MV-4-11 (cell line): ENCODE measurements at regions not wholly inside any gene's neighbourhood (a gene's known extent, or its start where the extent isn't known, plus 50 kb on each side); places are given as distances from the start of the nearest gene placed in this dataset.
"Not testable (repeated sequence)": the region's sequence is repeated elsewhere in the genome, so short reads cannot be mapped to it uniquely, and the experiment has no call there.

Experiments used
- DNase-seq: peaks from one replicate; lab custom pipeline; 2025; lab: John Stamatoyannopoulos, UW

- no peak for DNase-seq
These were observed 112.9 kb upstream of the WARS2 start for GRCh38 chr1:119253366-119253765.

DNA sequence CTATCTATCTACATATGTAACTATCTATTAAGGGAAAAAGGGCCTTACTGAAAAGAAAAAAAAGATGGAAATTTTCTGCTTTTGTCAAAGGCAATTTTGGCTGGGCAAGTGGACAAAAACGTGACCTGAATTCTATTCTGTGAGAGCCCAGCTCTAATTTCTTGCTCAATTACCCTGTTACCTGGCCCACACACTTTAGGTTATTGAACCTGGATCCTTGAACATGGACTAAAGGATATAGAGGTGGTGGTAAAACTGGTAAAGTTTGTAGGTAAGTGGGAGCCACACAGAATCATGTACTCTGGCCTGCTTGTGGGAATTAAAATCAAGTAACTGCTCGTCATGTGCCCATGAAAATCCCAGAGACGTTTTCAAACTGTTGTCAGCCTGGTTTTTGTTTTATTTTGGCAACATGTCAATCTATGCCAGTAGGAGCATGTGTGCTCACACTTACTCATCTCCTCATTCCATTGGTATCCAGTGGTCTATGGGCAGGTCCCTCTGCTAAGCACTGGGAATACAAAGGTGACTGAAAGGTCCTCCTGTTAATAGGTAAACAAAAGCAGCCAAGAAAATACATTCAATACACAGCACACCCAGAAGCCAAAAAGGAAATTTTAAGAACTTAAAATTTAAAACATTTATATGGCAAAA is 113.7 kb upstream of the WARS2 start:
- DNase-seq = no peak

DNA sequence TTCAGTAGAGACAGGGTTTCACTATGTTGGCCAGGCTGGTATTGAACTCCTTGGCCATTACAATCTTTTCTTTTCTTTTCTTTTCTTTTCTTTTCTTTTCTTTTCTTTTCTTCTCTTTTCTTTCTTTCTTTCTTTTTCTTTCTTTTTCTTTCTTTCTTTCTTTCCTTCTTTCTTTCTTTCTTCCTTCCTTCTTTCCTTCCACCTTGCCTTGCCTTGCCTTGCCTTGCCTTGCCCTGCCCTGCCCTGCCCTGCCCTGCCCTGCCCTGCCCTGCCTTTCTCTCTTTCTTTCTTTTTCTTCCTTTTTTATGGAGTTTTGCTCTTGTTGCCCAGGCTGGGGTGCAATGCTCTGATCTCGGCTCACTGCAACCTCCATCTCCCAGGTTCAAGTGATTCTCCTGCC is 112.5 kb upstream of the HAO2 start:
- DNase-seq = not testable (repeated sequence)

DNA sequence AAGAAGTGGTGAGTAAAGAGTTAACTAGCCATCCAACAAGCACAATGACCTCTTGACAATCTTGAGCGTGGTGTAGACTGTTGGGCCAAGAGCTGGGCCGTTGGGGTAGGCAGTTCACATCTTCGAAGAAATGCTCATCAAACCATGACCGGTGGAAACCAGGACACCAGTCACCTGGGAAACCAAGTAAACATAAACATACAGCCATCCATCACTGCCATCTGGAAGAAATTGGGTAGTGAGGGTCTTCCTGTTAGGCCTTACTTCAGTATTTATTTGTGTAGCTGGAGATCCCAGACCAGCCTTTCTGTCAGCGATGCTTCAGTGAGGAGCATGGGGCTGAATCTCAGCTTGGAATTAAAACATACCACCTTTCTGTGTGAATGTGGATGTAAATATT is 108.1 kb upstream of the HAO2 start:
- DNase-seq = no peak

DNA sequence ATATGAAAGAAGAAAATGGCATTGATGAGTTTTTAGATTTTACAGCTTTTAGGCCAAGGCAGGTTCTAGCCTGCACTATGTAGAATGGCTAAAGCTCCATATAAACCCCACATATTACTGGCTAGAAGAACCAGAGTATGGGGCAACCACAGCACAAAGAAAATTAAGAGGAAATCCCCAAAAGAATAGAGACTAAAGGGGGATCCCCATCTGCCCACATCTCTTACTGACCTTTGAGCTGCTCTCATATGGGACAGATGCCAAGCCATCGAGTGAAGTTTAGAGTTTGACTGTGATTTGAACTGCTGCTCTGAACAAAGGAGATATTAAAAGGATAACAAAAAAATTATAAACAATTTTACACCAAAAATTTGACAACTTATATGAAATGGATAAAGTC is 102.2 kb upstream of the HAO2 start:
- no peak for DNase-seq

DNA sequence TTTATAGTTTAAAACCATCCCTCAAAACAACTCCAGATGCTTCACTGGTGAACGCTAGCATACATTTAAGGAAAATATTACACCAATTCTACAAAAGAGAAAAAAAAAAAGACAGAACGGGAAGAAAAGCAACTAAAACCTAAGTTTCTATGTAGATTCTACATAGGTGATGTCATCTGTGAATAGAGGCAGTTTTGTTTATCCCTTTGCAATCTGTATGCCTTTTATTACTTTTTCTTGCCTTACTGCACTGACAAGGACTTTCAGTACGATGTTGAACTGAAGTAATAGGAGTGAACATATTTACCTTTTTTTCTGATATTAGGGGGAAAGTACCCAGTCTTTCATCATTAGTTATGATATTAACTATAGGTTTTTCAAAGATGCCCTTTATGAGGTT is 101.7 kb upstream of the HAO2 start:
- DNase-seq = no peak

- not testable (repeated sequence) for DNase-seq
These were observed 101.3 kb upstream of the HAO2 start for GRCh38 chr1:119267288-119267687.

- no peak for DNase-seq
These were observed 99.7 kb upstream of the HAO2 start for GRCh38 chr1:119268879-119269278.

DNA sequence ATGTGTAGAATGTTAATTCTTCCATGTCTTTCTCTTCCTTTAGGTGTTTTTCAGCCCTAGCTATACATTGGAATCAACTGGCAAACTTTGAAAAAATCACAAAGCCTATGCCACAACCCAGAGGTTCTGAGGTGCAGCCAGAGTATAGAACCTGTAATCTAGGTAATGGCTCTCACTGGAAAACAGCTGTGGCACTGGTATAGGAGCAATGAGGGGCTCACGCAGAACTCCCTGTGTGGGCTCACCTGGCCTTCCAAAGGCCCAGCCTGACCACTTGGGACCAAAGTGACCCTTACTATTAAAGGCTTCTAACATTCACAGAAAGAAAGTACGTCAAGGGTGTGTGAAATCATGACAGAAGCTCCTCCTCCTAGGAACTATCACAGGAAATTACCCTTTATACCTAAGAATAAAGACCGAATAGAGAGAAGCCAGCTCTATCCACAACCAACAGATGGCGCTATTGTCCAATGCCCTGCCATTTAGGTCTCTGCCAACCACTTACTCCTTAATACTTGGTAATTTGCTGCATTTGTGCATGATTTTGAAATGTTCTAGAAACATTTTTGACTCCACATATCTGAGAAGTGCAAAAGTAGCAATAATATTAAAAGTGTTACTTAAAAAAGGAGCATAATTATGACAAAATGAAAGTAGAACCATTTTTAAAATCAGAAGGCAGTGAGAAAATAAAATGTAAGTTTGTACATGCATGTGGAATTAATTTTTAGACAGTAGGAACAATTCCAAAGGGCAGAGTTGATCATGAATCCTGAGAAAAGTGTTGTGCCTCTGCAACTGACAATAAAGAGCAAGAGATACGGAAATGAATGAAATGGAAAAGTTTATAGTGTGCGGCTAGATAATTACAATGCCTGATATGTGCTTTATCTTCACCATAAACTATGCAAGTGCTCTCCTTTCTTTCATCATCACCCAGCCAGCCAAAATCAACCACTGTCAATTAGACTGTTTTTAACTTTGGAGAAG is 93.1 kb upstream of the HAO2 start:
- DNase-seq = peak; percentile 39

DNA sequence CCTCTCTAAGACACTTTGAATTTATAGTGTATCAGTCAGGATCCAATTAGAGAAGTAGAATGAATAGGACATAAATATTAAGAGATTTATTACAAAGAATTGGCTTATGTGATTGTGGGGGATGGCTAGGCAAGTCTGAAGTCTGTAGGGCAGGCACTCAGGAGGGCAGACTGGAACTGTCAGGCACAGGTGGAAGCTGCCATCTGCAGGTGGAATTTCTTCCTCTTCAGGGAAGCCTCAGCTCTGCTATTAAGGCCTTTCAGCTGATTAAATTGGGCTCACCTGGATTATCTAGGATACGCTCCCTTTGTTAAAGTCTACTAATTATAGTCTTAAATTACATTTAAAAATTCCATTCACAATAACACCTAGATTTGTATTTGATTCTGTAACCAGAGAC is 92.0 kb upstream of the HAO2 start:
- no peak for DNase-seq

- no peak for DNase-seq
These were observed 88.9 kb upstream of the HAO2 start for GRCh38 chr1:119279456-119280381.

DNA sequence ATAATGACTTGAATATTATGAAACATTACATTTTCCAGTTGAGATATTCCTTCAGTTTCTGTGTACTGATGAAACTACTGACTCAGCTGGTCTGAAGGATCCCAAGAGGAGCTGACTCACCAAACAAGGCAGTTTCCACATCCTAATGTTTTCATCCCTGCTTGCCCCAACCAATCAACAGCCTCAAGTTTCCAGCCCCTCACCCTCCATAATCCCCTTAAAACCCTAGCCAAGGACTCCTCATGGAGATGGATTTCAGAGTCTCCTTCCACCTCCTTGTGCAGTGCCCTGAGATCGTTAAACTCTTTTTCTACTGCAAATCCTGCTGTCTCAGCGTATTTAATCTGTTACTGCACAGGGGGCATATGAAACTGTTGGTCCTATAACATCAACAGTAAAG is 83.1 kb upstream of the HAO2 start:
- peak; percentile 6 for DNase-seq

GRCh38 chr1:119286587-119287181 is 81.9 kb upstream of the HAO2 start:
- DNase-seq = peak; percentile 18

DNA sequence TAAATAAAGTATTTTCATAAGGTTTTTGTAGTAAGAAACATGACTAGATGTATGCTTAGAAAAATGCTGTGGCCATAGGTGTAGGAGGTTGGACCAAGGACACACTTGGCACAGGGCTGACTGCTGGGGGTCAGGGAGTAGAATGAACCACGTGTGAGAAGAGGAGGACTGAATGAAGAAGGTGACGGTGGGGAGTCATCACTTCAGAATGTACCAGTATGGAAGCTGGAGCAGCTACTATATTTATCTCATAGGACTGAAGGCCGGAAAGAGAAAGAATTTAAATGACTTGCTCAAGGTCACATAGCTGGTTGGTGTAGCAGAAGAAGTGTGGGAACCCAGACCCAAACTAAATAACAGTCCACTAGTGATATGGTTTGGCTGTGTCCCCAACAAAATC is 79.8 kb upstream of the HAO2 start:
- DNase-seq = no peak

DNA sequence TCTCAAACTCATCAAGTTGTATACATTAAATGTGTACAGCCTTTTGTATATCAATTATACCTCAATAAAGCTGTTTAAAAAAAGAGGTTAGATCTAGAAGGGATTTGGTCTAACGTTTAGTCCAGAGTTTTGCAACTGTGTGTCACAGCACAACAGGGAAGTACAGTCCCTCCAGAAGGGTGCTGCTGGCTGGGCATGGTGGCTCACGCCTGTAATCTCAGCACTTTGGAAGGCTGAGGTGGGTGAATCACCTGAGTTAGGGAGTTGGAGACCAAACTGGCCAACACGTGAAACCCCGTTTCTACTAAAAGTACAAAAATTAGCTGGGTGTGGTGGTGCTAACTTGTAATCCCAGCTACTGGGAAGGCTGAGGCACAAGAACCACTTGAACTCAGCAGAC is 78.3 kb upstream of the HAO2 start:
- DNase-seq = no peak

DNA sequence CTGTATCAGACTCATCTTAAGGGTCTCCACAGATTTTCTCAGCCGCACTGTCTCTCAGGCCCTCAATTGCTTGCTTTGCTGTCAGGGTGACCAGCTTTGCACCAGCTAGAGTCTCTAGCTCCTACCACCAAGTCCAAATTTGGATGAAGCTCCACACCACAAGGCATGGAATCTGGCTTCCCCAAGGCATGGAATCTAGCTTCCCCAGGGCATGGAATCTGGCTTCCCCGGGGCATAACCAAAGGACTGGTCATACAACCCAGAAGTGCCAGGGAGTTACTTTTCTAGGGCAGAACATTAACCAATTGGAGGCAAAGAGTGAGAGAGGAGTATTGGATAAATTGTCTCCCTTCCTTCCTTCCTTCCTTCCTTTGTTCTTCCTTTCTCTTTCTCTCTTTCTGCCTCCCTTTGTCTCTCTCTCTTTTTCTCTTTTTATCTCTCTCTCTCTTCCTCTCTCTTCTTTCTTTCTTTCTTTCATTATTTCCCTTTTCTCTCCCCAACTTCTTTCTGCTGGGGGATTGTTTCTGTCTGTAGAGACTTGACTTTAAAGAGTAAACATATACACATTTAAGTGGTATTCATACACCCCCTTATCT is 76.9 kb upstream of the HAO2 start:
- DNase-seq = no peak

DNA sequence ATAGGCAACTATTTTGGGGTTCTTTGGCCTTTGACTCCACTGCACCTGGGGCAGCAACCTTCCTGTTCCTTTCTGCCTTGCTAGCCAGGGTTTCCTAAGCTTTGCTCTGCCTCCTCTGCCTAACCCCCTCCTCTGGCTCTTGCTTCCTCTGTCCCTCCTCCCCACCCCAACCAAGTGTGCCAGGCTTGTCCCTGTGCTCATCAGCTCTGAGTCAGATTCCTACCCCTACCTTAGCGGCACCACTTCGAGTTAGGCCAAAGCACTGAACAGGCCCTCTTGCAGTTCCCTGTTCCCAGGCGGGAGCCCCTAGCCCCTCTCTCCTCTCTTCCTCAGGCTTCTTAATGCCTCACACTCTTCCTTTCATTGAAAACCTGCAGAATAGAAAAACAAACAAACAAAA is 74.8 kb upstream of the HAO2 start:
- no peak for DNase-seq

GRCh38 chr1:119294199-119294598 is 74.4 kb upstream of the HAO2 start:
- no peak for DNase-seq

GRCh38 chr1:119294722-119295121 is 73.9 kb upstream of the HAO2 start:
- no peak for DNase-seq

DNA sequence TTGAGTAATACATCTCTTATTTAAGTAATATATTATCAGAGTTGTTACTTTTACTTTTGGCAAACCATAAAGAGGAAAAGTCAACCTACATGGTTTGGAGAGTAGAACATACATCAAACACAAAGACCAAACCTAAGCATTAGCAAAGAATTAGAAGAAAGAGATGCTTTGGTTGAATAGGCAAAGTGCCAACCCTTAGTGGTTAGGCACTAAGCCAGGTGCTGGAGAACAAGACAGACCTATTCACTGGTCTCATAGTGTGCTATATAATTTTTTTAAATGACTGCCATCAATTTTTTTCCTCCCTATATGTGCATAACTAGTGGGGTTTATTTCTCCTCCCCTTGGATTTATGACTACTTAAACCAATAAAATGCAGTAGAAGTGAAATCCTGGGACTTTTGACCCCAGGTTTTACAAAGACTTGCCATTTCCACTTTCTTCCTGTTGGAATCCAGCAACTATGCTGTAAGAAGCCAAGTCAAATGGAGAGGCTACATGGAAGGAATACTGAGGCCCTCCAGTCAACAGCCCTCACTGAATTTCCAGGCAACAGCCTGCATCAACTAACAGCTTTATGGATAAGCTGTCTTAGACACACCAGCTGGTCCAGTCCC is 69.8 kb upstream of the HAO2 start:
- DNase-seq = no peak

GRCh38 chr1:119302011-119302410 is 66.6 kb upstream of the HAO2 start:
- DNase-seq = no peak
